Heart right ventricle (tissue), 16 donors: ENCODE measurements at regions not wholly inside any gene's neighbourhood (a gene's known extent, or its start where the extent isn't known, plus 50 kb on each side); places are given as distances from the start of the nearest gene placed in this dataset.

Source experiments
- ATAC-seq, 8 donors: fragments of 200-7000 bp; cut with Tn5 transposase; one replicate each; pipeline ENCODE4 v1.9.1; 2020; ENCODE audit warnings: mild to moderate bottlenecking in 8 of 8, moderate library complexity in 8 of 8, moderate number of reproducible peaks in 1 of 8
- DNase-seq, 2 donors: peaks; one replicate each; pipeline ENCODE4 v3.0.0-alpha.2; 2020
- H3K27ac ChIP-seq, 10 donors: fragments of 200-600 bp; sonication (generic) in 2 of 10; one replicate each; pipeline versions ENCODE4 v1.5.0 to v1.8.0; 2020 to 2022; ENCODE audit warnings: mild to moderate bottlenecking in 3 of 10
- H3K27me3 ChIP-seq, 7 donors: fragments of 200-600 bp; one replicate each; pipeline ENCODE4 v1.8.0; 2021 to 2022; ENCODE audit warnings: mild to moderate bottlenecking in 2 of 7
- H3K36me3 ChIP-seq, 9 donors: fragments of 200-600 bp; sonication (generic) in 1 of 9; one replicate each; pipeline versions ENCODE4 v1.5.0 to v1.8.0; 2020 to 2022; ENCODE audit warnings: mild to moderate bottlenecking in 2 of 9
- H3K4me1 ChIP-seq, 9 donors: fragments of 200-600 bp; sonication (generic) in 1 of 9; one replicate each; pipeline versions ENCODE4 v1.5.0 to v1.8.0; 2020 to 2022; ENCODE audit warnings: mild to moderate bottlenecking in 4 of 9
- H3K4me3 ChIP-seq, 10 donors: fragments of 200-600 bp; sonication (generic) in 2 of 10; one replicate each; pipeline versions ENCODE4 v1.5.0 to v1.8.0; 2020 to 2022; ENCODE audit warnings: mild to moderate bottlenecking in 7 of 10, moderate library complexity in 2 of 10
- H3K9me3 ChIP-seq, 11 donors: fragments of 200-600 bp in 10 of 11; sonication (generic) in 2 of 11; one replicate each; pipeline versions ENCODE4 v1.5.0 to v1.8.0; 2013 to 2022; ENCODE audit warnings: mild to moderate bottlenecking in 2 of 11, control low read depth in 1 of 11, moderate library complexity in 1 of 11
- WGBS, 2 donors: extraction: QIAGEN DNeasy Blood & Tissue Kit; methylation state at CpG; one replicate each; pipeline ENCODE4 v1.1.7; 2013; ENCODE audit warnings: inconsistent platforms in 1 of 2; 5-methylcytosine and 5-hydroxymethylcytosine counted together
- intact Hi-C, 10 donors: fragments of 100-400 bp; cut with DNase I; formaldehyde crosslinking; loops; one replicate each; pipeline versions ENCODE4 v1.11.1 to v1.14.2; 2022
- TF ChIP-seq, protein P1 (sequence below), 9 donors: fragments of 200-600 bp; sonication (generic) in 2 of 9; IDR thresholded peaks; one replicate each; pipeline versions ENCODE4 v1.5.0 to v1.8.0; 2021 to 2022; ENCODE audit warnings: antibody characterized with exemption in 9 of 9, mild to moderate bottlenecking in 5 of 9, moderate library complexity in 1 of 9
- donor health status: Arrhythmogenic right ventricular cardiomyopathy.
- donor health status: ischemic (EF 13 %, LVEDD 7.1; RV severe dilation, severe dysfunction).
- donor health status: healthy with polysubstance abuse.
- donor health status: DM: no; HTN: yes; CAD: no.
- donor health status: DM: no; HTN: no; CAD: no.
- donor health status: ischemic (EF 25% LVEDD 6.9; RV normal size, moderate dysfunction).
- donor health status: ischemic (EF 25% LVEDD 5.7; RV mildly dilated, moderate dysfunction).
- donor health status: healthy.
- donor health status: DM: yes; HTN: yes; CAD: no.
- donor health status: Ischemic cardiomyopathy.
- donor health status: ischemic (EF 35%, LVEDD 5.7; RV mildly dilated, moderate dysfunction).
- donor health status: nonischemic (EF 11% LVEDD 7.7; RV severe dilation, severe dysfunction).
- donor health status: DM: yes; HTN: yes; CAD: no.
- donor health status: PGD.
- donor health status: ischemic (EF 29% LVEDD 5.4; RV normal size, mild dysfunction).
- donor health status: nonischemic (EF 23%, LVEDD 6.1; RV moderate dilation, normal function).

DNA sequence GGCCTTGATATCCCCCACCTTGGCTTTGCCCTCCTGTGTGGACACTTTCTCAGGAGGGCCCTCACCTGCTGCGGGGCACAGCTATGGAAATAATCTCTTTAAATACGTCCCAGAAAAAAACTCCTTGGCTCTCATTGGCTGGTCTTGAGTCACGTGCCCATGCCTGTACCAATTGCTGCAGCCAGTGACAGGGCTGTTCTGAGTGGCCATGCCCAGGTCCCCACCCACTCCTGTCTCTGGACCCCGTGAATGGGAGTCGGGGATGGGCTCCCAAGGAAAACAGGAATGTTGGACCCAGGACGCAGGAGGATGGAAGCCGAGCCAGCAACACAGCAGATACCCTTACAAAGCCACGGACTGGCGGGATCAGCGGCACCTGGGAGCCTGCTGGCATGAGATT lies 53.1 kb upstream of the CDR2 start:
- Histone ChIP-seq H3K4me1 (peaks cover 0 to 19% (median 5%) of the 10 kb centered on the region in 9 donors), H3K36me3 (peaks cover 0 to 84% (median 23%) of the 10 kb centered on the region in 9 donors), H3K9me3 (no peaks in the 10 kb centered on the region), H3K27ac (no peak overlapping the region), H3K4me3 (no peak overlapping the region), H3K27me3 (no peaks in the 10 kb centered on the region)
- no peak for ATAC-seq
- intact Hi-C loops: loop anchor here in 1 of 10 donors (10.0 kb wide), 1 partner anchor 53 kb away; the partner anchor contains the start of gene CDR2
- TF ChIP-seq, protein P1, sequence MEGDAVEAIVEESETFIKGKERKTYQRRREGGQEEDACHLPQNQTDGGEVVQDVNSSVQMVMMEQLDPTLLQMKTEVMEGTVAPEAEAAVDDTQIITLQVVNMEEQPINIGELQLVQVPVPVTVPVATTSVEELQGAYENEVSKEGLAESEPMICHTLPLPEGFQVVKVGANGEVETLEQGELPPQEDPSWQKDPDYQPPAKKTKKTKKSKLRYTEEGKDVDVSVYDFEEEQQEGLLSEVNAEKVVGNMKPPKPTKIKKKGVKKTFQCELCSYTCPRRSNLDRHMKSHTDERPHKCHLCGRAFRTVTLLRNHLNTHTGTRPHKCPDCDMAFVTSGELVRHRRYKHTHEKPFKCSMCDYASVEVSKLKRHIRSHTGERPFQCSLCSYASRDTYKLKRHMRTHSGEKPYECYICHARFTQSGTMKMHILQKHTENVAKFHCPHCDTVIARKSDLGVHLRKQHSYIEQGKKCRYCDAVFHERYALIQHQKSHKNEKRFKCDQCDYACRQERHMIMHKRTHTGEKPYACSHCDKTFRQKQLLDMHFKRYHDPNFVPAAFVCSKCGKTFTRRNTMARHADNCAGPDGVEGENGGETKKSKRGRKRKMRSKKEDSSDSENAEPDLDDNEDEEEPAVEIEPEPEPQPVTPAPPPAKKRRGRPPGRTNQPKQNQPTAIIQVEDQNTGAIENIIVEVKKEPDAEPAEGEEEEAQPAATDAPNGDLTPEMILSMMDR (IDR thresholded peaks at IDR 0.05): no peak
- WGBS, 2 donors: 94 to 95% methylated on average over 10 of the region's 10 CpGs
- no peak for DNase-seq

DNA sequence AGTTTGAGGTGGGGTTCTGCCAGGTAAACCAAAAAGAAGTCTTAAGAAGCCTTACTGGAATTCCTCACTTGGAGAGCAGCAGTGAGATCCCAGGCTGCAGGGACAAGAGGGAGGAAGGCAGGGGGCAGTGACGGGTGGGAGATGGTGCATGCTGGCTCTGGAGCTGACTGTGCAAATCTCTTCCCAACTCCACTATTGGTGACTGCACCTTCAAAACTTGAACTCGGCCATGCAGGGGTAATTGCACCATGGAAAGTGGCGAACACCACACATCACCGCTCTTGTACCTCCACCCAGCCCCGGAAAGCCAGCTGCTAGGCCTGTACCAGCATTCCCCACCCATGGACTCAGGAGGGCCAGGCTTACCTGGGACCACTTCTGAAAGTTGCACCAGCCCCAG lies 51.4 kb upstream of the CDR2 start:
- DNase-seq: no peak
- H3K27me3 ChIP-seq: no peaks in the 10 kb centered on the region
- 91 to 93% methylated on average over 5 of the region's 5 CpGs for WGBS, 2 donors
- peaks cover 0 to 19% (median 5%) of the 10 kb centered on the region in 9 donors for H3K4me1 ChIP-seq
- TF ChIP-seq, protein P1 (IDR thresholded peaks at IDR 0.05): no peak
- H3K36me3 ChIP-seq: peaks cover 0 to 94% (median 27%) of the 10 kb centered on the region in 9 donors
- H3K4me3 ChIP-seq: no peak overlapping the region
- H3K27ac ChIP-seq: peak overlapping the region in 5 of 10 donors; percentile 57 to 79 (median 69)
- H3K9me3 ChIP-seq: no peaks in the 10 kb centered on the region
- peak in 1 of 8 donors; percentile 7 for ATAC-seq
- intact Hi-C loops: loop anchor here in 1 of 10 donors (10.0 kb wide), 1 partner anchor 51 kb away; the partner anchor contains the start of gene CDR2

DNA sequence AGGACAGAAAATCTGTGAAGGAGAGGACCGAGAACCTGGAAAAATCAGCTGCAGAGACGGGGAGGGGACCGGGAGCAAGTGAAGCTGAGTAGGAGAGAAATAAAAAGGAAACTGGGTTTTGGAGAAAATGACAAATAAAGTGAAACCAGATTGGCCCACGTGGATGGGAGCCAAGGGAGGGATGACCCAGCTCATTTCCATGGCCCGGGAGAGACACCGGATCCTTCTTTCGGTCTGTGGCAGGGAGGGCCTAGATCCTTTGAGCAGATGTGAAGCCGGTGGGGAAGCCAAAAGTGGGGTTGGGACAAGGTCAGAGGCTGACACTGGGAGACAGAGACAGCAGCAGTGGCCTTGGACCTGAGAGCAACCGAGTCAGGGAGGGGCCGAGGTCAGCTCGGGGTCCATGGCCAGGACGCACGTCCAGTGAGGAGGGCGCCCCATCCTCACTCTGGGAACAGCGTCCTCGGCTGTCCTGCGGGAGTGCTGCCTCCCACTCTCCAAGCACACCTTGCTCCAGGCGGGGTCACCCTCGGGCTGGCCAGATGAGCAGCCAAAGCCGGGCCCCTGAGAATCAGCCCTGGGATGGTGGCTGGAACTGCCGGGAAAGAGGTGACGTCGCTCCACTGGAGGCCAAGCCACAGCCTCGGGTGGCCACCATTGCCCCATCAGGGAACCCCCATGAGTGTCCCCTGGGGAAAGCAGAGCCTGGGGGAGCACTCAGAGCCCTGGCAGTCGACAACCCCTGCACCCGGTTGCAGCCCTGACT lies 50.8 kb upstream of the CDR2 start:
- DNase-seq (peak; percentile 60 to 69), ATAC-seq (peak; percentile 46 to 84 (median 74))
- Histone ChIP-seq H3K36me3 (peaks cover 0 to 94% (median 27%) of the 10 kb centered on the region in 9 donors), H3K27ac (peak overlapping the region; percentile 2 to 79 (median 70)), H3K27me3 (no peaks in the 10 kb centered on the region), H3K9me3 (no peaks in the 10 kb centered on the region), H3K4me1 (peaks cover 0 to 19% (median 5%) of the 10 kb centered on the region in 9 donors), H3K4me3 (peak overlapping the region in 7 of 10 donors; percentile 2 to 34 (median 31))
- TF ChIP-seq, protein P1 (IDR thresholded peaks at IDR 0.05): no peak
- whole genome bisulfite sequencing, 2 donors: 58 to 73% methylated on average over 26 of the region's 26 CpGs
- intact Hi-C loops: loop anchor here in 1 of 10 donors (10.0 kb wide), 1 partner anchor 50 kb away; the partner anchor contains the start of gene CDR2

DNA sequence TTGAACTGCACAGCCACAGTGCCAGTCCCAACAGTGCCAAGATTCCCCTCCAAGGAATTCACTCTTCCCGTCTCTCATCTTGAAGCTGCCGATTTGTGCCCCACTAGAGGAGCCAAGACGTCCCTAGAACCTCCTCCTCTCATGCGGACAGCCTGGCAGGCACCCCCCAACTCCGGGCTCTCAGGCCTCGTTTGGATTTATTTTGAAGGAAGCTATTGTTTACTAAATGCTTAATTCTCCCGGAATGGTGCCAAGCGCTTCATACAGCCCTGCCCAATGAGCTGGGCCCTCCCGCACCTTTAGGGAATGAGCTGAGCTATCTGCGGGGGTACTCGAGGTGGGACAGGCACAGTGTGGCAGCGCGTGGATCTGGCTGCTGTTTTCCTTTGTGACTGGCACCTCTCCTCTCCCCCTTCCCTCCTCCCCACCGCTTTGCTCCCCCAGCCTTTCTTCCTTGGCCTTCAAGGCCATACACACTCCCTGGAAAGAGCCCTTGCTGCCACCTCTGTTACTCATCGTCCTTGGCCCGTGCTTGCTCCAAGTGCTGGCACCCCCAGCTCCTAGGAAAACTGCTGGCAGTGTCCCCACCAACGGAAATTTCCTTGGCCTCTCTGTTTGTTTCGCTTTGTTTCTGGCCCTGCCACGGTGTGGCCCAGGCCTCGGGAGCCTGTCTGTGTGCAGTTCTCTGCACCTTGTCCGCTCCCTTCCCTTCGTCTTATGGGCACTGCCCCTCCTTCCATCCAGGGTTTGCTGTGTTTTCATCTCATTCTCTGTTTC lies 49.9 kb upstream of the CDR2 start:
- Histone ChIP-seq H3K9me3 (no peaks in the 10 kb centered on the region), H3K36me3 (peaks cover 0 to 96% (median 25%) of the 10 kb centered on the region in 9 donors), H3K4me3 (peak overlapping the region in 7 of 10 donors; percentile 2 to 34 (median 31)), H3K27me3 (no peaks in the 10 kb centered on the region), H3K27ac (peak overlapping the region; percentile 2 to 79 (median 70)), H3K4me1 (peaks cover 0 to 19% (median 5%) of the 10 kb centered on the region in 9 donors)
- peak in 1 of 2 donors; percentile 25 for DNase-seq
- 68 to 81% methylated on average over 22 of the region's 22 CpGs for WGBS, 2 donors
- TF ChIP-seq, protein P1 (IDR thresholded peaks at IDR 0.05): no peak
- intact Hi-C loops: loop anchor here in 1 of 10 donors (10.0 kb wide), 1 partner anchor 50 kb away; the partner anchor contains the start of gene CDR2
- peak; percentile 25 to 44 (median 34) for ATAC-seq
